ENCODE measurements at regions not wholly inside any gene's neighbourhood (a gene's known extent, or its start where the extent isn't known, plus 50 kb on each side); places are given as distances from the start of the nearest gene placed in this dataset.

GRCh38 chr4:19793831-19794230, 457.9 kb upstream of the SLIT2 start:
- Mint-ChIP-seq H3K4me1 (no peaks in the 10 kb centered on the region), H3K4me3 (no peak overlapping the region), H3K27me3 (ENCODE audit: low read depth) (peaks cover 4% of the 10 kb centered on the region), H3K9me3 (peaks cover 12 to 13% of the 10 kb centered on the region in 2 experiments), H3K27ac (no peak overlapping the region), H3K36me3 (ENCODE audit: insufficient read depth in 1 of 3, low read depth in 3 of 3) (peaks cover 0 to 5% (median 2%) of the 10 kb centered on the region in 3 experiments; a peak in 4 of 7 replicates)
- Histone ChIP-seq H4K91ac (ENCODE audit: insufficient read length, low read depth, low read length) (no peak overlapping the region), H3K4ac (ENCODE audit: low read depth, low read length) (no peak overlapping the region), H3K4me2 (ENCODE audit: insufficient read depth, insufficient read length, low read length) (no peak overlapping the region), H3K9me3 (ENCODE audit: control insufficient read depth, low read depth, low read length) (no peaks in the 10 kb centered on the region), H3K18ac (ENCODE audit: insufficient read length, low read depth, low read length) (no peak overlapping the region), H2BK20ac (ENCODE audit: low read depth, low read length, poor library complexity, severe bottlenecking) (no peak overlapping the region), H3K14ac (ENCODE audit: insufficient read depth, low read length) (no peak overlapping the region), H2BK15ac (ENCODE audit: low read depth, low read length) (no peak overlapping the region), H3K27ac (ENCODE audit: insufficient read length, low read depth, low read length) (no peak overlapping the region), H3K4me1 (ENCODE audit: insufficient read depth, low read length) (no peaks in the 10 kb centered on the region), H3K23ac (ENCODE audit: insufficient read length, low read depth, low read length) (no peak overlapping the region), H2BK5ac (ENCODE audit: insufficient read length, low read length) (no peak overlapping the region), H3K23me2 (ENCODE audit: insufficient read length, low read depth, low read length, poor library complexity, severe bottlenecking) (no peaks in the 10 kb centered on the region), H2BK120ac (ENCODE audit: low read depth, low read length, poor library complexity, severe bottlenecking) (no peak overlapping the region), H4K8ac (replicated peaks; ENCODE audit: insufficient read length, low read depth, low read length) (no peak overlapping the region), H3T11ph (ENCODE audit: low read length) (no peak overlapping the region), H2BK12ac (ENCODE audit: insufficient read length, low read depth, low read length) (no peak overlapping the region), H3K27me3 (ENCODE audit: insufficient read depth, low read length) (no peaks in the 10 kb centered on the region), H4K20me1 (ENCODE audit: control insufficient read depth, insufficient read depth, insufficient read length) (no peaks in the 10 kb centered on the region), H2AK5ac (ENCODE audit: insufficient read length, low read length) (no peak overlapping the region), H3K56ac (ENCODE audit: insufficient read length, low read depth, low read length) (no peak overlapping the region), H3K79me1 (ENCODE audit: insufficient read depth, low read depth, low read length, poor library complexity, severe bottlenecking) (no peaks in the 10 kb centered on the region), H3K9ac (ENCODE audit: extremely low read depth, insufficient read length, low read length) (no peak overlapping the region), H4K5ac (ENCODE audit: insufficient read length, low read depth, low read length) (no peak overlapping the region), H3K79me2 (ENCODE audit: insufficient read depth, low read length) (no peaks in the 10 kb centered on the region), H2AFZ (ENCODE audit: low read length) (no peak overlapping the region)
- no peak for TF ChIP-seq CTCF (conservative IDR thresholded peaks at IDR 0.05)
- DNase-seq, result no peak
